Uterus (tissue), 2 donors: ENCODE measurements at regions not wholly inside any gene's neighbourhood (a gene's known extent, or its start where the extent isn't known, plus 50 kb on each side); places are given as distances from the start of the nearest gene placed in this dataset.

Experiments used
- CTCF ChIP-seq, 4 experiments: fragments of 200-600 bp in 2 of 4; fragments of 450-650 bp in 2 of 4; sonication (generic) in 2 of 4; IDR thresholded peaks; one replicate each; pipeline ENCODE4 v1.5.1; 2016 to 2019; ENCODE audit warnings: antibody characterized with exemption in 4 of 4, mild to moderate bottlenecking in 2 of 4, moderate library complexity in 1 of 4
- POLR2A ChIP-seq, 2 donors: fragments of 450-650 bp; IDR thresholded peaks; one replicate each; pipeline ENCODE4 v1.6.1; 2016; ENCODE audit warnings: antibody characterized with exemption in 2 of 2, mild to moderate bottlenecking in 1 of 2, moderate library complexity in 1 of 2

DNA sequence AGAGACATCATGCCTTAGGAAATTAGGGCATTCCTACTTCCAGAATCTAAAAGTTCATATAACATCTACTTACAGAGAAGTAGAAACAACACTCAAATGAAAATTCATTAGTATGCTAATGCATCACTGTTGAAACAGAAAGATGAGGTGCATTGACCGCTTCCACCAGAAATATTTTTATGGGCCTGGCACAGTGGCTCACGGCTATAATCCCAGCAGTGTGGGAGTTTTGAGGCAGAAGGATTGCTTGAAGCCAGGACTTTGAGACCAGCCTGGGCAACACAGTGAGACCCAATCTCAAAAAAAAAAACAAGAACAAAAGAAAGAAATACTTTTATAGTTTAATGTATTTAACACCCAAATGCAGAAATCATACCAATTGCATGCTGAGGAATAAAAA lies 220.9 kb downstream of the SKIDA1 start:
- no peak for TF ChIP-seq CTCF (IDR thresholded peaks at IDR 0.05)
- no peak for TF ChIP-seq POLR2A (IDR thresholded peaks at IDR 0.05)
